GM12878 (cell line): ENCODE measurements at regions not wholly inside any gene's neighbourhood (a gene's known extent, or its start where the extent isn't known, plus 50 kb on each side); places are given as distances from the start of the nearest gene placed in this dataset.
"Not testable (repeated sequence)": the region's sequence is repeated elsewhere in the genome, so short reads cannot be mapped to it uniquely, and the experiment has no call there.

Experiments
- ATAC-seq: fragments of 200-7000 bp; cut with Tn5 transposase; 3 replicates; pipeline ENCODE4 v1.9.1; 2020; ENCODE audit warnings: mild to moderate bottlenecking, moderate library complexity
- BruUV-seq: library from RNA; stranded (reverse); fragments of 400-500 nt; replicated peaks from 2 replicates; lab custom pipeline; 2021; lab: Mats Ljungman, UMichigan
- CTCF ChIA-PET: fragments of 300-600 bp; sonication (Branson Sonifier 250); formaldehyde crosslinking; extraction: SDS; loops from one replicate; lab custom pipeline; 2021; ENCODE audit warnings: inconsistent platforms; lab: Yijun Ruan, JAX
- POLR2A ChIA-PET: fragments of 350-600 bp; formaldehyde crosslinking; extraction: SDS; loops from one replicate; lab custom pipeline; 2021; ENCODE audit warnings: inconsistent platforms; lab: Charles Lee
- RAD21 ChIA-PET: fragments of 300-600 bp; sonication (Branson Sonifier 250); formaldehyde crosslinking; loops from one replicate; lab custom pipeline; 2023; ENCODE audit warnings: antibody characterized with exemption; ENCODE audit not compliant: unreplicated experiment; lab: Charles Lee
- SMC1A ChIA-PET: fragments of 300-600 bp; sonication (Branson Sonifier 250); formaldehyde crosslinking; loops from one replicate; lab custom pipeline; 2023; ENCODE audit not compliant: unreplicated experiment, uncharacterized antibody; lab: Charles Lee
- DNase-seq: peaks from one replicate; pipeline ENCODE4 v3.0.0-alpha.2; 2011; ENCODE audit warnings: low read depth, low spot score
- FAIRE-seq: peaks from 3 replicates; lab custom pipeline; 2011; peaks lifted over from hg19 to GRCh38; lab: Jason Lieb, UNC
- H2AFZ ChIP-seq: 2 replicates; pipeline ENCODE4 v1.6.0; 2011; ENCODE audit warnings: low read depth, low read length, control low read depth; ENCODE audit not compliant: control insufficient read depth
- H3K27ac ChIP-seq: 2 replicates; pipeline ENCODE4 v1.5.1; 2011; ENCODE audit warnings: control low read depth; ENCODE audit not compliant: control insufficient read depth, insufficient read depth
- H3K27me3 ChIP-seq, 2 experiments: replicated peaks in 1 of 2; 2 replicates each; pipeline versions ENCODE4 v1.6.0 to v1.6.1; 2011; ENCODE audit warnings: low read length in 1 of 2; ENCODE audit not compliant: control insufficient read depth in 2 of 2, insufficient read depth in 2 of 2
- H3K36me3 ChIP-seq, 2 experiments: 2 replicates each; pipeline ENCODE4 v1.5.1; 2011; ENCODE audit warnings: low read length in 1 of 2; ENCODE audit not compliant: control insufficient read depth in 2 of 2, insufficient read depth in 2 of 2
- H3K4me1 ChIP-seq: 2 replicates; pipeline ENCODE4 v1.6.1; 2011; ENCODE audit warnings: mild to moderate bottlenecking, low read length, moderate library complexity, mixed read lengths; ENCODE audit not compliant: control insufficient read depth, insufficient read depth
- H3K4me2 ChIP-seq: 2 replicates; pipeline ENCODE4 v1.6.0; 2011; ENCODE audit warnings: control low read depth; ENCODE audit not compliant: control insufficient read depth, insufficient read depth
- H3K4me3 ChIP-seq: fragments of 200-600 bp; sonication (generic); 2 replicates; pipeline ENCODE4 v1.5.1; 2016
- H3K79me2 ChIP-seq: 2 replicates; pipeline ENCODE4 v1.6.0; 2011; ENCODE audit warnings: low read length; ENCODE audit not compliant: control insufficient read depth, insufficient read depth
- H3K9ac ChIP-seq: 2 replicates; pipeline ENCODE4 v1.8.0; 2011; ENCODE audit warnings: low read length, control low read depth, mixed read lengths; ENCODE audit not compliant: control insufficient read depth, insufficient read depth
- H3K9me3 ChIP-seq: replicated peaks from 3 replicates; pipeline ENCODE4 v1.5.1; 2011; ENCODE audit warnings: mild to moderate bottlenecking, low read length; ENCODE audit not compliant: control insufficient read depth, insufficient read depth
- H4K20me1 ChIP-seq: 2 replicates; pipeline ENCODE4 v1.6.0; 2011; ENCODE audit not compliant: control insufficient read depth, insufficient read depth
- CBFB ChIP-seq: IDR thresholded peaks from 2 replicates; pipeline ENCODE4 v1.6.1; 2016; ENCODE audit warnings: antibody characterized with exemption, low read depth
- CUX1 ChIP-seq: IDR thresholded peaks from 2 replicates; pipeline ENCODE4 v1.6.1; 2012; ENCODE audit warnings: improper control_type of control experiment, low read depth, low read length; ENCODE audit not compliant: insufficient replicate concordance
- ETV6 ChIP-seq, 2 experiments: fragments of 450-650 bp in 1 of 2; IDR thresholded peaks in 1 of 2; conservative IDR thresholded peaks in 1 of 2; 2 replicates each; pipeline ENCODE4 v1.6.1; 2014; ENCODE audit warnings: antibody characterized with exemption in 1 of 2, borderline replicate concordance in 1 of 2, low read depth in 1 of 2, mild to moderate bottlenecking in 1 of 2, moderate library complexity in 1 of 2
- IKZF1 ChIP-seq: fragments of 450-650 bp; conservative IDR thresholded peaks from 2 replicates; pipeline ENCODE4 v1.6.1; 2017; ENCODE audit warnings: antibody characterized with exemption, mild to moderate bottlenecking
- IKZF2 ChIP-seq, 2 experiments: fragments of 450-650 bp; IDR thresholded peaks; 2 replicates each; pipeline ENCODE4 v1.6.1; 2017; ENCODE audit warnings: mild to moderate bottlenecking in 2 of 2, moderate library complexity in 2 of 2
- JUNB ChIP-seq: IDR thresholded peaks from 2 replicates; pipeline ENCODE4 v1.6.1; 2016; ENCODE audit warnings: antibody characterized with exemption, mild to moderate bottlenecking
- POU2F2 ChIP-seq: IDR thresholded peaks from 3 replicates; pipeline ENCODE4 v1.6.1; 2011; ENCODE audit warnings: low read depth, mild to moderate bottlenecking, low read length, borderline replicate concordance
- RUNX3 ChIP-seq: IDR thresholded peaks from 2 replicates; pipeline ENCODE4 v1.6.1; 2012; ENCODE audit warnings: low read length, inconsistent platforms
- WGBS: methylation state at CpG from one replicate; pipeline ENCODE4 v1.1.6; 2016; ENCODE audit warnings: low lambda C conversion rate; ENCODE audit not compliant: insufficient replicate concordance, insufficient coverage; ENCODE audit errors: missing lambda C conversion rate; 5-methylcytosine and 5-hydroxymethylcytosine counted together
- in situ Hi-C: fragments of 300-500 bp; cut with MboI; formaldehyde crosslinking; loops from 9 replicates; pipeline ENCODE4 v1.14.3; 2018; ENCODE audit warnings: mixed read lengths
- intact Hi-C: fragments of 100-400 bp; cut with micrococcal nuclease; formaldehyde crosslinking; loops from one replicate; pipeline ENCODE4 v1.14.2; 2022; ENCODE audit not compliant: unreplicated experiment

GRCh38 chr5:176134529-176135223, 103.5 kb upstream of the SIMC1 start (continued):
- no peak for TF ChIP-seq CUX1

GRCh38 chr5:176140138-176140537, 98.1 kb upstream of the SIMC1 start:
- H3K9me3 ChIP-seq, H2AFZ ChIP-seq, H3K4me3 ChIP-seq, SMC1A ChIA-PET, H3K27me3 ChIP-seq, intact Hi-C loops, RAD21 ChIA-PET, POLR2A ChIA-PET, in situ Hi-C loops, H3K4me1 ChIP-seq, H3K9ac ChIP-seq, H3K27ac ChIP-seq, BruUV-seq, CTCF ChIA-PET, FAIRE-seq, H3K4me2 ChIP-seq, H4K20me1 ChIP-seq, H3K79me2 ChIP-seq, H3K36me3 ChIP-seq: not testable (repeated sequence)
- ATAC-seq (peak; percentile 30; the same call in 2 of the 3 replicates), DNase-seq (peak; percentile 8)
- TF ChIP-seq ETV6 (conservative IDR thresholded peaks at IDR 0.05 in 1 of 2, IDR thresholded peaks at IDR 0.05 in 1 of 2; ENCODE audit: borderline replicate concordance in 1 of 2, low read depth in 1 of 2) (peak in 1 of 2 experiments; percentile 87; a peak in 2 of 4 replicates), POU2F2 (peak; percentile 28; the same call in 1 of the 3 replicates), IKZF1 (0 out of 2 replicates have a peak, but pooled peaks have one; percentile 13), JUNB (peak; percentile 79), CBFB (0 out of 2 replicates have a peak, but pooled peaks have one; percentile 27), RUNX3 (peak; percentile 78), IKZF2 (IDR thresholded peaks at IDR 0.05) (peak in 1 of 2 experiments; percentile 15; a peak in 1 of 4 replicates)
- WGBS = 6% methylated on average over 1 of the region's 1 CpG
